ENCODE measurements at regions not wholly inside any gene's neighbourhood (a gene's known extent, or its start where the extent isn't known, plus 50 kb on each side); places are given as distances from the start of the nearest gene placed in this dataset.

DNA sequence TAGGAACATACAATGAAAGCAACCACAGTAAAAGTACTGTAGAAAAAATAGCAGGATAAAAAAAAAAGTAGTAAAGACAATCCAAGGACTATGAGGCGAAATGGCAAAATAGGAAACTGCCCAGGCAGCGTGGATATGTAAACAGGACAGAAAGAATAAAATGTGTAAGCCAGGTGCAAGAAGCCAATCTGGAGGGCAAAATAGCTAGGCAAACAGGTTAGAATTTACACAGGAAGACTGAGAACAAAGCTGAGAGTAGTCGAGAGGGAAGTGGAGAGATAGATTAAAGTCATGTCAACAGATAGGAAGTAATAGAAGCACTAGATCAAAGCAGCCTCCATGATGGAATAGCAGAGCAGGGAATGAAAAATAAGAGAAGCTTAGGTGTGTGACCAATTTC, 124.2 kb upstream of the B3GALT2 start:
- no peaks in the 10 kb centered on the region for H3K36me3 ChIP-seq (ENCODE audit: control insufficient read depth, low read length)
- TF ChIP-seq EZH2phosphoT487 (IDR thresholded peaks at IDR 0.05; ENCODE audit: borderline replicate concordance, low read length), result no peak
- TF ChIP-seq, protein P1, sequence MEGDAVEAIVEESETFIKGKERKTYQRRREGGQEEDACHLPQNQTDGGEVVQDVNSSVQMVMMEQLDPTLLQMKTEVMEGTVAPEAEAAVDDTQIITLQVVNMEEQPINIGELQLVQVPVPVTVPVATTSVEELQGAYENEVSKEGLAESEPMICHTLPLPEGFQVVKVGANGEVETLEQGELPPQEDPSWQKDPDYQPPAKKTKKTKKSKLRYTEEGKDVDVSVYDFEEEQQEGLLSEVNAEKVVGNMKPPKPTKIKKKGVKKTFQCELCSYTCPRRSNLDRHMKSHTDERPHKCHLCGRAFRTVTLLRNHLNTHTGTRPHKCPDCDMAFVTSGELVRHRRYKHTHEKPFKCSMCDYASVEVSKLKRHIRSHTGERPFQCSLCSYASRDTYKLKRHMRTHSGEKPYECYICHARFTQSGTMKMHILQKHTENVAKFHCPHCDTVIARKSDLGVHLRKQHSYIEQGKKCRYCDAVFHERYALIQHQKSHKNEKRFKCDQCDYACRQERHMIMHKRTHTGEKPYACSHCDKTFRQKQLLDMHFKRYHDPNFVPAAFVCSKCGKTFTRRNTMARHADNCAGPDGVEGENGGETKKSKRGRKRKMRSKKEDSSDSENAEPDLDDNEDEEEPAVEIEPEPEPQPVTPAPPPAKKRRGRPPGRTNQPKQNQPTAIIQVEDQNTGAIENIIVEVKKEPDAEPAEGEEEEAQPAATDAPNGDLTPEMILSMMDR (IDR thresholded peaks at IDR 0.05; ENCODE audit: low read depth, low read length, poor library complexity, severe bottlenecking), result no peak

DNA sequence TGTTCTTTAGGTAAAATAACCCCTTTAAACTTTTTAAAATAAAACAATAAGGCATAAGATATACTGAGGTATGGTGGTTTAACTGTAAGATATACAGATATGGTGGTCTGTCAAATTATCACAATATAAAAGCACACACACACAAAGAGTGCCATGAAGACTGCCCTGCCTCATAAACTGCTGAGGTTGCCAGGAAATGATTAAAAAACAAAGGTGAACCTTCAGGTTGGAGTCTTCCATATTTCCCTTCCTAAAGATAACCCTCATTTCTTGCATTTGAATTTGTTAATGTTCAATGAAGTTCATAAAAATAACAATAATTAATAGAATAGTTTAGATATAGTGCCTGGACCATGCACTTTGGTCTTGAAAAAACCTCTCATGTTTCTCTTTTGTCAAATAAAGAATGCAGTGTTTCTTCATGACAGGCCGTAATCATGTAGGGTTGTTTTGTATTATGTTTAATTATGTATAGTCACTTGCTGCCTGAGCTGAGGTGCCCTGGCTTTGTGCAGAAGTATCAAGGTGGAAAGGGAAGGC, 123.6 kb upstream of the B3GALT2 start:
- no peak for TF ChIP-seq EZH2phosphoT487 (IDR thresholded peaks at IDR 0.05; ENCODE audit: borderline replicate concordance, low read length)
- no peaks in the 10 kb centered on the region for H3K4me1 ChIP-seq (ENCODE audit: control insufficient read depth, low read length)
- H3F3A ChIP-seq (ENCODE audit: control insufficient read depth, insufficient read depth), result no peaks in the 10 kb centered on the region
- no peaks in the 10 kb centered on the region for H3K36me3 ChIP-seq (ENCODE audit: control insufficient read depth, low read length)
- no peaks in the 10 kb centered on the region for H3K79me2 ChIP-seq (ENCODE audit: control insufficient read depth, low read length)
- no peaks in the 10 kb centered on the region for H3K9me2 ChIP-seq (replicated peaks; ENCODE audit: control insufficient read depth, low read length)
- no peak overlapping the region for H3K4me2 ChIP-seq (ENCODE audit: low read length)
- no peaks in the 10 kb centered on the region for H4K20me1 ChIP-seq (ENCODE audit: control insufficient read depth, insufficient read depth, low read depth, low read length)
- no peaks in the 10 kb centered on the region for H3K9me3 ChIP-seq (ENCODE audit: control insufficient read depth, insufficient read depth, low read length)
- no peak overlapping the region for H3K27ac ChIP-seq (ENCODE audit: low read depth, low read length)
- no peaks in the 10 kb centered on the region for H3K27me3 ChIP-seq (ENCODE audit: control insufficient read depth, low read length)
- H3K4me3 ChIP-seq (ENCODE audit: low read length), result no peak overlapping the region

More for the DNA sequence above, 124.2 kb upstream of the B3GALT2 start:
- Histone ChIP-seq H3K4me1 (ENCODE audit: control insufficient read depth, low read length) (no peaks in the 10 kb centered on the region), H3K27ac (ENCODE audit: low read depth, low read length) (no peak overlapping the region), H3K4me2 (ENCODE audit: low read length) (no peak overlapping the region), H3K9me3 (ENCODE audit: control insufficient read depth, insufficient read depth, low read length) (no peaks in the 10 kb centered on the region), H3K79me2 (ENCODE audit: control insufficient read depth, low read length) (no peaks in the 10 kb centered on the region), H3F3A (ENCODE audit: control insufficient read depth, insufficient read depth) (no peaks in the 10 kb centered on the region), H3K27me3 (ENCODE audit: control insufficient read depth, low read length) (no peaks in the 10 kb centered on the region), H4K20me1 (ENCODE audit: control insufficient read depth, insufficient read depth, low read depth, low read length) (no peaks in the 10 kb centered on the region), H3K4me3 (ENCODE audit: low read length) (no peak overlapping the region), H3K9me2 (replicated peaks; ENCODE audit: control insufficient read depth, low read length) (no peaks in the 10 kb centered on the region)

- TF ChIP-seq EZH2phosphoT487 (IDR thresholded peaks at IDR 0.05; ENCODE audit: borderline replicate concordance, low read length), result no peak
- TF ChIP-seq, protein P1 (IDR thresholded peaks at IDR 0.05; ENCODE audit: low read depth, low read length, poor library complexity, severe bottlenecking), result no peak
- Histone ChIP-seq H3K27ac (ENCODE audit: low read depth, low read length) (no peak overlapping the region), H3K9me2 (replicated peaks; ENCODE audit: control insufficient read depth, low read length) (no peaks in the 10 kb centered on the region), H3K4me1 (ENCODE audit: control insufficient read depth, low read length) (no peaks in the 10 kb centered on the region), H3K4me3 (ENCODE audit: low read length) (no peak overlapping the region), H3K4me2 (ENCODE audit: low read length) (no peak overlapping the region), H3K9me3 (ENCODE audit: control insufficient read depth, insufficient read depth, low read length) (no peaks in the 10 kb centered on the region), H3K79me2 (ENCODE audit: control insufficient read depth, low read length) (no peaks in the 10 kb centered on the region), H3K36me3 (ENCODE audit: control insufficient read depth, low read length) (no peaks in the 10 kb centered on the region), H3F3A (ENCODE audit: control insufficient read depth, insufficient read depth) (no peaks in the 10 kb centered on the region), H3K27me3 (ENCODE audit: control insufficient read depth, low read length) (no peaks in the 10 kb centered on the region), H4K20me1 (ENCODE audit: control insufficient read depth, insufficient read depth, low read depth, low read length) (no peaks in the 10 kb centered on the region)
Observed at GRCh38 chr1:193308438-193308837, 122.0 kb upstream of the B3GALT2 start.

DNA sequence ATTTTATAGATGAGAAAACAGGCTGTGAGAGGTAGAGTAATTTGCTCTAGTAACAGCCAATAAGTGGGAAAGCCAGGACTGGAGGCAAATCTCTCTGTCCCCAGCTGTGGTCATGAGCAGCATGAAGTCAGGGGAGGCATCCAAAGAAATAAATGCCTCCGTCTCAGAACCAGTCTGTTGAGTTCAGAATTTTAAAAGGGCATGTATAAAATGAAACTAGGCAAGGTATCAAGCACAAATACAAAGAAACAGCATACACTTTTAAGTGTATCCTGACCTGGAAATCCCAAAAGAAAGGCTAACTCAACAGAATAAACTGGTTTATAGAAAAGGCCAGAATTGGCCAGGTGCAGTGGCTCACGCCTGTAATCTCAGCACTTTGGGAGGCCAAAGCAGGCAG, 120.0 kb upstream of the B3GALT2 start:
- H3F3A ChIP-seq (ENCODE audit: control insufficient read depth, insufficient read depth), result no peaks in the 10 kb centered on the region
- H4K20me1 ChIP-seq (ENCODE audit: control insufficient read depth, insufficient read depth, low read depth, low read length), result no peaks in the 10 kb centered on the region
- H3K27ac ChIP-seq (ENCODE audit: low read depth, low read length), result no peak overlapping the region
- no peaks in the 10 kb centered on the region for H3K9me3 ChIP-seq (ENCODE audit: control insufficient read depth, insufficient read depth, low read length)
- no peaks in the 10 kb centered on the region for H3K27me3 ChIP-seq (ENCODE audit: control insufficient read depth, low read length)
- TF ChIP-seq, protein P1 (IDR thresholded peaks at IDR 0.05; ENCODE audit: low read depth, low read length, poor library complexity, severe bottlenecking), result no peak
- TF ChIP-seq EZH2phosphoT487 (IDR thresholded peaks at IDR 0.05; ENCODE audit: borderline replicate concordance, low read length), result no peak
- H3K79me2 ChIP-seq (ENCODE audit: control insufficient read depth, low read length), result no peaks in the 10 kb centered on the region
- no peak overlapping the region for H3K4me3 ChIP-seq (ENCODE audit: low read length)
- no peak overlapping the region for H3K4me2 ChIP-seq (ENCODE audit: low read length)
- 0 out of 2 replicates have a peak, but pooled peaks cover 2% of the 10 kb centered on the region for H3K4me1 ChIP-seq (ENCODE audit: control insufficient read depth, low read length)
- no peaks in the 10 kb centered on the region for H3K9me2 ChIP-seq (replicated peaks; ENCODE audit: control insufficient read depth, low read length)
- no peaks in the 10 kb centered on the region for H3K36me3 ChIP-seq (ENCODE audit: control insufficient read depth, low read length)
